EL (cell line): ENCODE measurements at regions not wholly inside any gene's neighbourhood (a gene's known extent, or its start where the extent isn't known, plus 50 kb on each side); places are given as distances from the start of the nearest gene placed in this dataset.
A peak's percentile ranks its signal among the peaks of the same experiment; 100 is the strongest.
"Not testable (repeated sequence)": the region's sequence is repeated elsewhere in the genome, so short reads cannot be mapped to it uniquely, and the experiment has no call there.

ENCODE experiments used
- DNase-seq: peaks from one replicate; pipeline ENCODE4 v3.0.0-alpha.2; 2016

- no peak for DNase-seq
Observed at GRCh38 chr16:86337581-86338402, 172.5 kb upstream of the FOXF1 start.

- peak; percentile 25 for DNase-seq
Observed at GRCh38 chr16:86338403-86339115, 171.8 kb upstream of the FOXF1 start.

- no peak for DNase-seq
Observed at GRCh38 chr16:86342161-86342834, 168.0 kb upstream of the FOXF1 start.

- DNase-seq, result peak; percentile 83
Observed at GRCh38 chr16:86343027-86343795, 167.1 kb upstream of the FOXF1 start.

GRCh38 chr16:86343796-86344585, 166.3 kb upstream of the FOXF1 start:
- no peak for DNase-seq

GRCh38 chr16:86344586-86344871, 165.8 kb upstream of the FOXF1 start:
- no peak for DNase-seq

- DNase-seq, result no peak
Observed at GRCh38 chr16:86344881-86345280, 165.4 kb upstream of the FOXF1 start.

GRCh38 chr16:86345516-86345915, 164.8 kb upstream of the FOXF1 start:
- DNase-seq, result no peak

GRCh38 chr16:86346034-86346433, 164.3 kb upstream of the FOXF1 start:
- no peak for DNase-seq

- no peak for DNase-seq
Observed at GRCh38 chr16:86347090-86347489, 163.2 kb upstream of the FOXF1 start.

- no peak for DNase-seq
Observed at GRCh38 chr16:86347916-86348555, 162.3 kb upstream of the FOXF1 start.

GRCh38 chr16:86349338-86349900, 160.9 kb upstream of the FOXF1 start:
- no peak for DNase-seq

GRCh38 chr16:86350289-86350688, 160.0 kb upstream of the FOXF1 start:
- no peak for DNase-seq

- no peak for DNase-seq
Observed at GRCh38 chr16:86351041-86351784, 159.1 kb upstream of the FOXF1 start.

GRCh38 chr16:86351785-86352139, 158.6 kb upstream of the FOXF1 start:
- not testable (repeated sequence) for DNase-seq

GRCh38 chr16:86353148-86353547, 157.2 kb upstream of the FOXF1 start:
- DNase-seq, result peak; percentile 81

- DNase-seq, result no peak
Observed at GRCh38 chr16:86353948-86354347, 156.4 kb upstream of the FOXF1 start.

- peak; percentile 93 for DNase-seq
Observed at GRCh38 chr16:86354641-86355513, 155.4 kb upstream of the FOXF1 start.

GRCh38 chr16:86355531-86355930, 154.8 kb upstream of the FOXF1 start:
- DNase-seq, result peak; percentile 98

GRCh38 chr16:86355951-86356350, 154.4 kb upstream of the FOXF1 start:
- no peak for DNase-seq
